H1 (cell line): ENCODE measurements at regions not wholly inside any gene's neighbourhood (a gene's known extent, or its start where the extent isn't known, plus 50 kb on each side); places are given as distances from the start of the nearest gene placed in this dataset.

ENCODE experiments used
- CBX5 ChIP-seq: fragments of 300-800, 300-1000 bp; sonication (generic); IDR thresholded peaks from 2 replicates; pipeline ENCODE4 v1.7.1; 2016; ENCODE audit warnings: antibody characterized with exemption, low read length, low read depth
- CEBPB ChIP-seq: IDR thresholded peaks from 2 replicates; pipeline ENCODE4 v1.6.1; 2012; ENCODE audit warnings: low read depth, low read length
- CTCF ChIP-seq, 3 experiments: IDR thresholded peaks; 1 replicate in 2 of 3; 2 replicates in 1 of 3; pipeline versions ENCODE4 v1.5.1 to v1.6.1; 2011; ENCODE audit warnings: low read length in 3 of 3, mild to moderate bottlenecking in 3 of 3, inconsistent platforms in 2 of 3, low read depth in 1 of 3, moderate library complexity in 1 of 3; ENCODE audit not compliant: insufficient read depth in 1 of 3; ENCODE audit errors: control extremely low read depth in 1 of 3
- EP300 ChIP-seq, 2 experiments: IDR thresholded peaks; 1 replicate in 1 of 2; 2 replicates in 1 of 2; pipeline ENCODE4 v1.6.1; 2011 to 2012; ENCODE audit warnings: low read depth in 2 of 2, low read length in 2 of 2, mild to moderate bottlenecking in 2 of 2, borderline replicate concordance in 1 of 2, inconsistent platforms in 1 of 2, moderate library complexity in 1 of 2
- POLR2A ChIP-seq, 2 experiments: IDR thresholded peaks; 1 replicate in 1 of 2; 2 replicates in 1 of 2; pipeline ENCODE4 v1.6.1; 2011; ENCODE audit warnings: low read depth in 2 of 2, low read length in 2 of 2, mild to moderate bottlenecking in 2 of 2; ENCODE audit errors: control extremely low read depth in 1 of 2
- POLR2AphosphoS5 ChIP-seq: IDR thresholded peaks from 2 replicates; pipeline ENCODE4 v1.6.1; 2011; ENCODE audit warnings: low read depth, low read length
- TF ChIP-seq, protein P1 (sequence below): IDR thresholded peaks from 2 replicates; pipeline ENCODE4 v1.6.1; 2012; ENCODE audit warnings: low read length, inconsistent platforms

DNA sequence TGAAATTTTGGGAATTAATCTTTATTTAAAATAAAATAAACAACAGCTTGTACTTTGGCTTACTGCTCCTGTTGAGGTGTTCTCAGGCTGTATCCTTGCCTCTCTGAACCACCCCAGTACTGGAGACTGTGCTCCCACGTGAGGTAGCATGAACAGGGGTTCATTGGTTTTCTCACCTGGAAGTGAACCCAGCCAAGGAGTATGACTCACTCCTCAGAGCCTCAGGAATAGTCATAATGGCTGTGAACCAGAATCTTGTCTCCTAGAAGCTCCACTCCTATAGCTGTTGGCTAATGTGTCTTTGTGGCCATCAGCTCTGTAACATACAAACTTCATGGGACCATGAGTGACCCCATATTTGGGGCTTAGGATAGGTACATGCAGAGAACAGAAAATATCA is 122.5 kb upstream of the ST8SIA2 start:
- TF ChIP-seq EP300 (IDR thresholded peaks at IDR 0.05; ENCODE audit: borderline replicate concordance in 1 of 2, low read depth in 2 of 2, low read length in 2 of 2), result no peak
- TF ChIP-seq CTCF (IDR thresholded peaks at IDR 0.05; ENCODE audit: control extremely low read depth in 1 of 3, insufficient read depth in 1 of 3, low read depth in 1 of 3, low read length in 3 of 3), result no peak
- no peak for TF ChIP-seq CEBPB
- TF ChIP-seq POLR2AphosphoS5, result no peak
- no peak for TF ChIP-seq CBX5
- TF ChIP-seq, protein P1, sequence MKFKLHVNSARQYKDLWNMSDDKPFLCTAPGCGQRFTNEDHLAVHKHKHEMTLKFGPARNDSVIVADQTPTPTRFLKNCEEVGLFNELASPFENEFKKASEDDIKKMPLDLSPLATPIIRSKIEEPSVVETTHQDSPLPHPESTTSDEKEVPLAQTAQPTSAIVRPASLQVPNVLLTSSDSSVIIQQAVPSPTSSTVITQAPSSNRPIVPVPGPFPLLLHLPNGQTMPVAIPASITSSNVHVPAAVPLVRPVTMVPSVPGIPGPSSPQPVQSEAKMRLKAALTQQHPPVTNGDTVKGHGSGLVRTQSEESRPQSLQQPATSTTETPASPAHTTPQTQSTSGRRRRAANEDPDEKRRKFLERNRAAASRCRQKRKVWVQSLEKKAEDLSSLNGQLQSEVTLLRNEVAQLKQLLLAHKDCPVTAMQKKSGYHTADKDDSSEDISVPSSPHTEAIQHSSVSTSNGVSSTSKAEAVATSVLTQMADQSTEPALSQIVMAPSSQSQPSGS, result no peak
- no peak for TF ChIP-seq POLR2A (IDR thresholded peaks at IDR 0.05; ENCODE audit: control extremely low read depth in 1 of 2, low read depth in 2 of 2, low read length in 2 of 2)
